Hippocampal formation (tissue), 2 donors: ENCODE measurements at regions not wholly inside any gene's neighbourhood (a gene's known extent, or its start where the extent isn't known, plus 50 kb on each side); places are given as distances from the start of the nearest gene placed in this dataset.
"Not testable (repeated sequence)": the region's sequence is repeated elsewhere in the genome, so short reads cannot be mapped to it uniquely, and the experiment has no call there.

Source experiments
- DNase-seq, 2 donors: peaks; one replicate each; lab custom pipeline; 2025; lab: John Stamatoyannopoulos, UW

GRCh38 chr6:92274588-92274987 lies 1144.8 kb downstream of the EPHA7 start:
- DNase-seq = no peak

DNA sequence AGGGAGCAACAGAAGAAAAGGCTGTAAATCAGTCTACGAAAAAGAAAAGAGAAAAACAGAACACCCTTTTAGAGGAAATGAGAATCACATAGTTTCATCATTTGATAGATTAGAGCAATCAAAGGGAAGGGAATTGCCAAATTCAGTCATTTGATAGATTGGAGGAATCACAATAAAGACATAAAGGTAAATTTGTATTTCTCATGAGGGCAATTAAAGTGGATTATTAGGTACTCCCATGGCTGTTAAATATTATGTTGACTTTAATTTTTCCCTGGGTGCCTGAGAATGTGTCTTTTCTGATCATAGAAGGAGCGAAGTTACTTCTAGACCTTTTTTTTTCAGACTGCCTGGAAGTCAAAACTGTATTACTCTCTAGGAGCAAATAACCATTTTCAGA lies 1145.7 kb downstream of the EPHA7 start:
- no peak for DNase-seq

DNA sequence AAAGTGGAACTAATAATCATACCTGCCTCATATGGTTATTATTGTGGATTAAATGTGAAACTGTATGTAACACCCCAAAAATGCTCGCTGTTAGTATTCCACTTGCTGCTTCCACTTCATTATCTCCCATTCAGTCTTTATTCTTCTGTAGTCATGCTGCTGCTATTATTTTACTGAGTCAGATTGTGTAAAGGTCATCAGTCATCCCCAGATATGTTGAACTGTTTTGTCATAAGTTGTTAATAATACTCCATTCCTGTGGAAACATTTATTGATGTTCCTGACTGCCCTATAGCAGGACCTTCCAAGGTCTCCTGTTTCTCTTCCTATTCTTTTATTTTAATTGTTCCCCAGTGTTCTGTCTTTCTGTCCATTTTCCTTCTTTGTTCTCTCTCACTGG lies 1148.3 kb downstream of the EPHA7 start:
- no peak for DNase-seq

GRCh38 chr6:92270365-92270764 lies 1149.0 kb downstream of the EPHA7 start:
- no peak for DNase-seq

- DNase-seq = no peak
These were observed 1152.0 kb downstream of the EPHA7 start for GRCh38 chr6:92267335-92267734.

DNA sequence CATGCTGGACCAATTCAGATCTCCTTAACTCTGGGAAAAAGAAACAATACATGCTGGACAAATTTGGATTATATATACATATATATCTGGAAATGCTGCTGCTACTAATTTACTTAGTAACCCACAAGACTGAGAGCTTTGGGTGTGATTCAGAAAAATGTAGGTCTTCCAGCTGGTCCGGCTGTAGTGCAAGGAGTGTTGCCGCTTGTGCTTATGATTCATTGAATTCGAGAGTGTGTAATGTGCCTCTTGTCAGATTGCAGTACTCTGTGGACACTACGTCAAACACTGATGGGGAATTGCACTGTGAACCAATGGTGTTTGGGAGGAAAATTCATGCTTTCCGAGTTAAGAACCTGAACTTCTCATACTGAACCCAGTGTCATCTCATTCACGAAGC lies 1155.5 kb downstream of the EPHA7 start:
- DNase-seq = no peak

- DNase-seq = no peak
These were observed 1160.2 kb downstream of the EPHA7 start for GRCh38 chr6:92259171-92259570.

GRCh38 chr6:92243315-92243714 lies 1176.0 kb downstream of the EPHA7 start:
- DNase-seq = no peak

GRCh38 chr6:92231171-92231701 lies 1188.1 kb downstream of the EPHA7 start:
- DNase-seq = no peak

GRCh38 chr6:92219987-92220386 lies 1199.4 kb downstream of the EPHA7 start:
- DNase-seq = not testable (repeated sequence)

- DNase-seq = no peak
These were observed 1202.6 kb downstream of the EPHA7 start for GRCh38 chr6:92216717-92217116.

- no peak for DNase-seq
These were observed 1217.7 kb downstream of the EPHA7 start for GRCh38 chr6:92201618-92202017.

DNA sequence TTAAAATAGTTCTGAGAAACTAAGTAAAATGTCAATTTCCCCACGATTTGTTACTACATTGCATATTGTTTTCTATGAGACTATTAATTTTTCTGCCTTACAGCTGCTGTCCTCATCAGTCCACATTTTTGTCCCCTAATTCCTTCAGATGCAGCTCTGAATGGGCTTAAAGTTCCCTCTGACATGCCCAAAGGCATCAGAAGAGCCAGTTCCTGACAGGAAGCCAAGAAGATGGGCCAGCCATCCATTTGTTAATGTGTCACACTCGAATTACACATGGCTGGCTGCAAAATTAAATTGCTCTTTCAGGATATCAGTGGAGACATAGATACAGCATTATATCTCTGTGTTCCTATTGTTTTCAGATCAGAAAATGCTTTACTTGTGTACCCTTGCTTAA lies 1223.0 kb downstream of the EPHA7 start:
- DNase-seq = no peak

GRCh38 chr6:92195796-92196195 lies 1223.6 kb downstream of the EPHA7 start:
- DNase-seq = no peak

GRCh38 chr6:92188016-92188415 lies 1231.3 kb downstream of the EPHA7 start:
- no peak for DNase-seq

DNA sequence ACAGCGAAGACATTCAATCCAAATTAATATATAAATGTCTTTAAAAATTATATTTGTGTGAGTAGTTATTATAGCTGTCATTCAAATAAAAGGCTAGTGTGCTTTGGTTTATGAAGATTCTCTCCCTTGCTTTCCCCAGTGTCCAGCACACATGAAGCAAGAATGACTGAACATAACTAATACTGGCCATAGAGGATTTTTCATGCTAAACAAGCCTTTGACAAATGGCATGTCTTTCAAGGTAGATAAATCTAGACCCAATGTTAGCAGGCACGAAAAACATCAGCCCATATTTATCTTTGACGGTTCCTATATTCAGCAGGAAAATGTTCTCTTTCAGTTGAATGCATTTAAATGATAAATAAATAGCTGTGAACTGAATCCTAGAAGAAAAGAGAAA lies 1234.4 kb downstream of the EPHA7 start:
- DNase-seq = no peak

DNA sequence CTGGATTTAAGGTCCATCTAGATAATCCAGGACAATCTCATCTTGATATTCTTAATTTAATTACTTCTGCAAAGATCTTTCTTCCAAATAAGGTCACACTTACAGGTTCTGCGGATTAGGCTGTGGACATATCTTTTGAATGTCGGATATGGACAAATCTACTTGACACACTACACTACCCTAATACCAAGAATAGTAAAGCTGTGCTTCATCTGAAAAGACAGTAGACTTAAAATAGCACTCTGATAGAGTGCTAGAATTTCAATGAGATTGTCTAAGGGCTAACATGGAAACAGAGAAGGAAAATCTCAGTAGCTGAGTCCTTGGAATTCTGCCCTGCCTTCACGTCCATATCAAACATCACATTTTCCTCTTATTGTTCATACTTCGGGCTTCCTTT lies 1238.0 kb downstream of the EPHA7 start:
- DNase-seq = no peak

- DNase-seq = no peak
These were observed 1239.3 kb downstream of the EPHA7 start for GRCh38 chr6:92180090-92180489.

GRCh38 chr6:92176666-92177065 lies 1242.7 kb downstream of the EPHA7 start:
- DNase-seq = no peak

DNA sequence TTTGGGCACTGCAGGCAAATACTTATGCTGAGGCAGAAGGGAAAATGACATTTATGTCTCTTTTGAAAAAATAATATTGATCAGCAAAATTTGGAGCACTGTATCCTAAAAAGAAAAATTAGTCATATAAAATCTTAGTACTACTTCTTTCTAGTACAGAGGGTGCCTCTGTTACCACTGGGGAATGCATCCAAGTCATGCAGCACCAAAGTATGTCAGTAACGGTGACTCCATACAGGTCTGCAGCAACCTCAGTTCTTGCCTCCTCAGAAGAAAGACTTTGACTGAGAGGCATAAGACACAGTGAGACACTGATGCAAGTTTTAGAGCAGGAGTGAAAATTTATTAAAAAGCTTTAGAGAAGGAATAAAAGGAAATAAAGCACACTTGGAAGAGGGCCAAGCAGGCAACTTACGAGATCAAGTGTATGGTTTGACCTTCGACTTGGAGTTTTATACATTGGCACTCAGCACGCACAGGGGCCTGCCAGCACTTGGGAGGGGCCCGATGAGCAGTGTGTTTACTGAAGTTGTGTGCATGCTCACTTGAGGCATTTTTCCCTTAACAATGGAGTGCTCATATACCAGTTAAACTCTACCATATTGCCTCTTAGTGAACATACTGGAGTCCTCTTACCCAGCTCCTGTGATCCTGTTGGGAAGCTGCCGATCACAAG lies 1244.8 kb downstream of the EPHA7 start:
- no peak for DNase-seq

DNA sequence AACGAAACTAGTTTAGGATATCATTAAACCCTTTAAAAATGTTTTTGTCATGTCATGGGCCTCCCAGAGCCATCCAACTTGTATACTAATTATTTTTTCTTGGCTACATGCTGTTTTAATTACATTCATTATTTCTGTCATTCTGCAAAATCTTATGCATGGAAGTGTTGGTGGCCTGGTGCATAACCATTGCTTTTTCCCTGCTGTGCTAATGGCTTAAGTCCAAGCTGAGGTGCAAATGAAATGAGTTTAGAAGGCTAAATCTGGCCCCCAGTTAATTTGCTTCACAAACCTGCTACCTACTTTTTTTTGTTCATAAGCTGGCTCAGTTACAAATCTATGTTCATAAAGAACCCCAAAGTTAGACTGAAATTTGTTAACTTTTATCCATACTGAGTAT lies 1249.9 kb downstream of the EPHA7 start:
- no peak for DNase-seq

- no peak for DNase-seq
These were observed 1252.7 kb downstream of the EPHA7 start for GRCh38 chr6:92166666-92167065.

DNA sequence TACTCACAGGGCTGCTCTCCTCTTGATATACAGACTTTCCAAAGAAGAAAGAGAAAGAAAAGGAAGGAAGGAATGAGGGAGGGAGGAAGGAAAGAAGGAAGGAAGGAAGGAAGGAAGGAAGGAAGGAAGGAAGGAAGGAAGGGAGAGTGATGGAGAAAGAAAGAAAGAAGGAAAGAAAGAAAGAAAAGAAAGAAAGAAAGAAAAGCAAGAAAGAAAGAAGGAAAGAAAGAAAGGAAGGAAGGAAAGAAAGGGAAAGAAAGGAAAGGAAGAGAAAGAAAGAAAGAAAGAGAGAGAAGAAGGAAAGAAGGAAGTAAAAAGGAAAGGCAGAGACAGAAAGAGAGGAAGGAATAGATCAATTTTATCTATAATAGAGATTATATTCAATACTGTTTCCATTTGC lies 1257.4 kb downstream of the EPHA7 start:
- no peak for DNase-seq

DNA sequence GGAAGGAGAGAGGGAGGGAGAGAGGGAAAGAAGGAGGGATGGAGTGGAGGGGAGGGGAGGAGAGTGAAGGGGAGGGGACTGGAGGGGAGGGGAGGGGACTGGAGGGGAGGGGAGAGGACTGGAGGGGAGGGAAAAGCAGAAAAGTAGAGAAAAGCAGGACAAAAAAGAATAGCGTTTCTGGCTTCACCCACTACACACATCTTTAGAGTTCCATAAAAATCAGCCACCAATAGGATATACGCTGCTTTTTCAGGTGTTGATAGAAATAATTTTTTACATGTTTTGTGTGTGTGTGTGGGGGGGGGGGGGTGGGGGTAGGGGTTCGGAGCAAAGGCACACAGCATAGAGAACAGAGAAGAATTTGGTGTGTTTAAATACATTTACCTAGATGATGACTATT lies 1259.1 kb downstream of the EPHA7 start:
- no peak for DNase-seq
